HepG2 (cell line): ENCODE measurements at regions not wholly inside any gene's neighbourhood (a gene's known extent, or its start where the extent isn't known, plus 50 kb on each side); places are given as distances from the start of the nearest gene placed in this dataset.

Source experiments
- ATAC-seq: fragments of 200-7000 bp; cut with Tn5 transposase; 3 replicates; pipeline ENCODE4 v1.9.1; 2020; ENCODE audit warnings: mild to moderate bottlenecking, moderate library complexity
- BruUV-seq: library from RNA; stranded (reverse); fragments of 400-500 nt; replicated peaks from 2 replicates; lab custom pipeline; 2021; lab: Mats Ljungman, UMichigan
- CTCF ChIA-PET: fragments of 300-600 bp; formaldehyde crosslinking; extraction: SDS; loops from one replicate; lab custom pipeline; 2021; ENCODE audit warnings: low total read pairs, inconsistent platforms, low intra/inter-chr PET ratio; lab: Yijun Ruan, JAX
- POLR2A ChIA-PET: fragments of 350-600 bp; sonication (Branson Sonifier 250); formaldehyde crosslinking; loops from one replicate; lab custom pipeline; 2020; ENCODE audit warnings: antibody characterized with exemption, inconsistent platforms; lab: Yijun Ruan, JAX
- DNase-seq: peaks from one replicate; pipeline ENCODE4 v3.0.0-alpha.2; 2015; ENCODE audit warnings: low spot score
- FAIRE-seq: peaks from 3 replicates; lab custom pipeline; 2011; peaks lifted over from hg19 to GRCh38; lab: Jason Lieb, UNC
- H2AFZ ChIP-seq: one replicate; pipeline ENCODE4 v1.6.1; 2011; ENCODE audit warnings: low read length, inconsistent platforms
- H3K27ac ChIP-seq: fragments of 300-600 bp; 3 replicates; pipeline ENCODE4 v1.8.0; 2011; ENCODE audit warnings: mixed run types, mild to moderate bottlenecking, mixed read lengths, low read length, inconsistent platforms; ENCODE audit not compliant: insufficient read depth; ENCODE audit errors: extremely low read length
- H3K27me3 ChIP-seq, 2 experiments: fragments of 200-600 bp in 1 of 2; 2 replicates in 1 of 2; 3 replicates in 1 of 2; pipeline versions ENCODE4 v1.6.0 to v1.8.0; 2011; ENCODE audit warnings: low read length in 2 of 2, mild to moderate bottlenecking in 2 of 2, moderate library complexity in 2 of 2, inconsistent platforms in 1 of 2; ENCODE audit not compliant: insufficient read depth in 2 of 2, control insufficient read depth in 1 of 2
- H3K36me3 ChIP-seq, 2 experiments: fragments of 200-600 bp in 1 of 2; replicated peaks in 1 of 2; 2 replicates in 1 of 2; 3 replicates in 1 of 2; pipeline versions ENCODE4 v1.5.1 to v1.8.0; 2011; ENCODE audit warnings: low read length in 2 of 2, inconsistent platforms in 1 of 2; ENCODE audit not compliant: insufficient read depth in 2 of 2, control insufficient read depth in 1 of 2
- H3K4me1 ChIP-seq: 2 replicates; pipeline ENCODE4 v1.5.1; 2012; ENCODE audit warnings: low read length, inconsistent platforms; ENCODE audit not compliant: insufficient read depth
- H3K4me2 ChIP-seq: 2 replicates; pipeline ENCODE4 v1.6.0; 2011; ENCODE audit warnings: low read depth, low read length, inconsistent platforms
- H3K4me3 ChIP-seq, 3 experiments: fragments of 200-600 bp in 1 of 3; sonication (generic), shearing (Covaris generic) in 1 of 3; replicated peaks in 1 of 3; 2 replicates each; pipeline ENCODE4 v1.5.1; 2011 to 2016; ENCODE audit warnings: low read length in 3 of 3, inconsistent platforms in 2 of 3, low read depth in 2 of 3, mild to moderate bottlenecking in 2 of 3, control low read depth in 1 of 3, mixed read lengths in 1 of 3; ENCODE audit not compliant: insufficient read depth in 1 of 3
- H3K79me2 ChIP-seq: one replicate; pipeline ENCODE4 v1.6.1; 2011; ENCODE audit warnings: low read length, inconsistent platforms; ENCODE audit not compliant: insufficient read depth
- H3K9ac ChIP-seq: 2 replicates; pipeline ENCODE4 v1.6.0; 2011; ENCODE audit warnings: mild to moderate bottlenecking, low read depth, low read length, inconsistent platforms; ENCODE audit not compliant: insufficient read depth
- H3K9me3 ChIP-seq: 2 replicates; pipeline ENCODE4 v1.5.1; 2012; ENCODE audit warnings: mild to moderate bottlenecking, low read length
- H4K20me1 ChIP-seq: 2 replicates; pipeline ENCODE4 v1.6.0; 2011; ENCODE audit warnings: inconsistent platforms, mild to moderate bottlenecking, low read length, moderate library complexity; ENCODE audit not compliant: insufficient read depth
- BCL3 ChIP-seq: sonication (generic); formaldehyde crosslinking; IDR thresholded peaks from 2 replicates; pipeline ENCODE4 v1.5.1; 2020; ENCODE audit warnings: mild to moderate bottlenecking, missing genetic modification reagents, moderate library complexity
- HNF1B ChIP-seq: sonication (generic); formaldehyde crosslinking; IDR thresholded peaks from 2 replicates; pipeline ENCODE4 v1.5.1; 2020; ENCODE audit warnings: mild to moderate bottlenecking, moderate library complexity, missing genetic modification reagents
- MAZ ChIP-seq, 2 experiments: sonication (generic) in 1 of 2; formaldehyde crosslinking in 1 of 2; IDR thresholded peaks; 2 replicates each; pipeline versions ENCODE4 v1.5.0 to v1.6.1; 2012 to 2020; ENCODE audit warnings: low read depth in 2 of 2, mild to moderate bottlenecking in 2 of 2, borderline replicate concordance in 1 of 2, improper control_type of control experiment in 1 of 2, low read length in 1 of 2, missing genetic modification reagents in 1 of 2, moderate library complexity in 1 of 2
- NFKB2 ChIP-seq: sonication (generic); formaldehyde crosslinking; IDR thresholded peaks from 2 replicates; pipeline ENCODE4 v1.4.0; 2020; ENCODE audit warnings: missing genetic modification reagents, borderline replicate concordance
- NR0B2 ChIP-seq: sonication (generic); formaldehyde crosslinking; IDR thresholded peaks from 2 replicates; pipeline ENCODE4 v1.4.0; 2020; ENCODE audit warnings: mild to moderate bottlenecking, missing genetic modification reagents
- TCF12 ChIP-seq, 2 experiments: fragments of 450-650 bp in 1 of 2; sonication (generic) in 1 of 2; formaldehyde crosslinking in 1 of 2; IDR thresholded peaks; 2 replicates each; pipeline versions ENCODE4 v1.6.1 to v1.8.0; 2017 to 2022; ENCODE audit warnings: antibody characterized with exemption in 1 of 2, mild to moderate bottlenecking in 1 of 2, missing genetic modification reagents in 1 of 2, moderate library complexity in 1 of 2
- TP53 ChIP-seq: sonication (generic); formaldehyde crosslinking; conservative IDR thresholded peaks from 2 replicates; pipeline ENCODE4 v1.4.0; 2020; ENCODE audit warnings: missing genetic modification reagents
- TRIM22 ChIP-seq: fragments of 450-650 bp; IDR thresholded peaks from 2 replicates; pipeline ENCODE4 v1.6.1; 2017
- ZC3H13 ChIP-seq: sonication (generic); formaldehyde crosslinking; IDR thresholded peaks from 2 replicates; pipeline ENCODE4 v1.8.1; 2023; ENCODE audit warnings: mild to moderate bottlenecking, missing genetic modification reagents, moderate library complexity
- ZNF326 ChIP-seq: sonication (generic); formaldehyde crosslinking; IDR thresholded peaks from 2 replicates; pipeline ENCODE4 v1.4.0; 2020; ENCODE audit warnings: missing genetic modification reagents, borderline replicate concordance
- WGBS: methylation state at CpG from one replicate; pipeline ENCODE4 v1.1.6; 2017; ENCODE audit warnings: low lambda C conversion rate; 5-methylcytosine and 5-hydroxymethylcytosine counted together
- in situ Hi-C: cut with HindIII; loops from 2 replicates; pipeline ENCODE4 v1.10.0; 2017; ENCODE audit warnings: low pct_unique_long_range_greater_than_20kb; ENCODE audit not compliant: extremely low pct_ligation_motif_present
- intact Hi-C: fragments of 100-400 bp; cut with micrococcal nuclease; formaldehyde crosslinking; loops from one replicate; pipeline ENCODE4 v1.10.0; 2022; ENCODE audit not compliant: unreplicated experiment

- intact Hi-C loops: loop anchor here (10.0 kb wide), 1 partner anchor 117 kb away; the partner anchor contains the start of gene NLRP1
- Histone ChIP-seq H3K4me1 (no peaks in the 10 kb centered on the region), H3K79me2 (no peaks in the 10 kb centered on the region), H3K9ac (no peak overlapping the region), H2AFZ (no peak overlapping the region), H4K20me1 (no peaks in the 10 kb centered on the region), H3K9me3 (no peaks in the 10 kb centered on the region), H3K4me3 (no peak overlapping the region), H3K36me3 (no peaks in the 10 kb centered on the region), H3K27me3 (no peaks in the 10 kb centered on the region), H3K27ac (no peak overlapping the region), H3K4me2 (no peak overlapping the region)
- BruUV-seq: no TSS peak
- in situ Hi-C loops: loop anchor here (25.0 kb wide), 1 partner anchor 711 kb away; no protein-coding TSS in a partner anchor
- FAIRE-seq (no peak), DNase-seq (no peak), ATAC-seq (no peak)
- 0% methylated on average over 2 of the region's 3 CpGs for WGBS
- ChIA-PET POLR2A (no interaction called here), CTCF (no interaction called here)
- TF ChIP-seq BCL3 (CRISPR knock-in tag): no peak
These were observed 117.1 kb upstream of the NLRP1 start for GRCh38 chr17:5701381-5701780.

GRCh38 chr17:5702951-5703510, 118.7 kb upstream of the NLRP1 start:
- Histone ChIP-seq H3K79me2 (no peaks in the 10 kb centered on the region), H3K9ac (no peak overlapping the region), H3K4me2 (no peak overlapping the region), H3K27ac (no peak overlapping the region), H3K4me3 (no peak overlapping the region), H3K9me3 (no peaks in the 10 kb centered on the region), H4K20me1 (no peaks in the 10 kb centered on the region), H3K27me3 (no peaks in the 10 kb centered on the region), H2AFZ (no peak overlapping the region), H3K36me3 (no peaks in the 10 kb centered on the region), H3K4me1 (no peaks in the 10 kb centered on the region)
- no peak for ATAC-seq
- in situ Hi-C loops: loop anchor here (25.0 kb wide), 1 partner anchor 709 kb away; no protein-coding TSS in a partner anchor
- BruUV-seq: no TSS peak
- no peak for DNase-seq
- no peak for FAIRE-seq
- CTCF ChIA-PET: no interaction called here
- intact Hi-C loops: loop anchor here (10.0 kb wide), 1 partner anchor 118 kb away; the partner anchor contains the start of gene NLRP1
- 43% methylated on average over 5 of the region's 6 CpGs for WGBS
- POLR2A ChIA-PET: no interaction called here
- TF ChIP-seq ZNF326 (CRISPR knock-in tag) (no peak), NR0B2 (CRISPR knock-in tag) (no peak), TP53 (no peak), HNF1B (no peak), TCF12 (IDR thresholded peaks at IDR 0.05) (no peak), TCF12 (CRISPR knock-in tag; IDR thresholded peaks at IDR 0.05) (no peak), TRIM22 (no peak), NFKB2 (no peak), MAZ (IDR thresholded peaks at IDR 0.05; ENCODE audit: borderline replicate concordance, low read depth, low read length) (no peak), MAZ (CRISPR knock-in tag; IDR thresholded peaks at IDR 0.05; ENCODE audit: low read depth) (no peak), ZC3H13 (CRISPR knock-in tag) (no peak)
